ENCODE measurements at regions not wholly inside any gene's neighbourhood (a gene's known extent, or its start where the extent isn't known, plus 50 kb on each side); places are given as distances from the start of the nearest gene placed in this dataset.

DNA sequence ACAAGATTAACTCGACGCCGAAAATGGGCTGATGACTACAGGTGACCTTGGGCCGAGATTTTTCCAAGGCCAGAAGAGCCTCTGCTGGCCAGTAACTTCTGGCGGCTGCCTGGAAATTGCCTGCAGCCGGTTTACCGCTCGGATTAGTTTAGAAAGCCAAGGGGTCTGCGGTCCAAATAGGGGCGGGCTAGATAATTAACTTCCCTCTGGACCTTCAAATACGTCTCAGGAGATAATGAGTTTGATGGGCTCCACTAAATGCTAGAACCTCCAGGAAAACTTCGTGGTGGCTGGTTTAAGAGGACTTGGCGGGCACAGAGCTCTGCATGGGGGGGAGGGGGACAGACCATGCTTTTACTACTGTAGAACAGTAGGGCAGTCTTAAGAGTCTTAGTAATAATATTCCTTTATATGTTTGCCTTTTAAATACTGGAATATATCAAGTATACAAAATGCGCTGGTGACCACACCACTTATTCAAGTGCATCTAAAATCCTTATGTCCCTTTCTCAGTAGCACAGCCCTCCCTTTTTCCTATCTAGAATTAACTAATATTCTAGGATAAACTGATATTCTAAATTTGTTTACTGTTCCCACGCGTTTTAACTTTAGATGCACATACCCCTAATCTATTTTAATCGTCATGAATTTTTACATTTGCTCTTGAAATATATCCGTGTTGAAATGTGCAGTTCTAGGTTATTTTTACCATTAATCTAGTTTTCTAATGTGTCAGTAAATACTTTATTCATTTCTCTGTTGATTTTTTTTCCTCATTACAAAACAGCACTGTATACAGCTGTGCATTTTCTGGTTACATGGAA, 107.5 kb upstream of the PRSS16 start:
- no peak for TF ChIP-seq EZH2 (IDR thresholded peaks at IDR 0.05; ENCODE audit: borderline replicate concordance, low read length)
- TF ChIP-seq, protein P1, sequence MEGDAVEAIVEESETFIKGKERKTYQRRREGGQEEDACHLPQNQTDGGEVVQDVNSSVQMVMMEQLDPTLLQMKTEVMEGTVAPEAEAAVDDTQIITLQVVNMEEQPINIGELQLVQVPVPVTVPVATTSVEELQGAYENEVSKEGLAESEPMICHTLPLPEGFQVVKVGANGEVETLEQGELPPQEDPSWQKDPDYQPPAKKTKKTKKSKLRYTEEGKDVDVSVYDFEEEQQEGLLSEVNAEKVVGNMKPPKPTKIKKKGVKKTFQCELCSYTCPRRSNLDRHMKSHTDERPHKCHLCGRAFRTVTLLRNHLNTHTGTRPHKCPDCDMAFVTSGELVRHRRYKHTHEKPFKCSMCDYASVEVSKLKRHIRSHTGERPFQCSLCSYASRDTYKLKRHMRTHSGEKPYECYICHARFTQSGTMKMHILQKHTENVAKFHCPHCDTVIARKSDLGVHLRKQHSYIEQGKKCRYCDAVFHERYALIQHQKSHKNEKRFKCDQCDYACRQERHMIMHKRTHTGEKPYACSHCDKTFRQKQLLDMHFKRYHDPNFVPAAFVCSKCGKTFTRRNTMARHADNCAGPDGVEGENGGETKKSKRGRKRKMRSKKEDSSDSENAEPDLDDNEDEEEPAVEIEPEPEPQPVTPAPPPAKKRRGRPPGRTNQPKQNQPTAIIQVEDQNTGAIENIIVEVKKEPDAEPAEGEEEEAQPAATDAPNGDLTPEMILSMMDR (conservative IDR thresholded peaks at IDR 0.05 in 1 of 2, IDR thresholded peaks at IDR 0.05 in 1 of 2; ENCODE audit: extremely low read depth in 1 of 2, insufficient read depth in 1 of 2, low read depth in 1 of 2, low read length in 2 of 2), result no peak

Data from mammary epithelial cell (primary cell).